PC-9 (cell line): ENCODE measurements at regions not wholly inside any gene's neighbourhood (a gene's known extent, or its start where the extent isn't known, plus 50 kb on each side); places are given as distances from the start of the nearest gene placed in this dataset.

Experiments
- BruUV-seq: library from RNA; stranded (reverse); fragments of 400-500 nt; replicated peaks from 2 replicates; lab custom pipeline; 2021; lab: Mats Ljungman, UMichigan
- CTCF ChIA-PET: fragments of 300-600 bp; sonication (Branson Sonifier 250); formaldehyde crosslinking; loops from one replicate; lab custom pipeline; 2022; ENCODE audit warnings: antibody characterized with exemption; lab: Charles Lee
- POLR2A ChIA-PET: fragments of 300-600 bp; sonication (Branson Sonifier 250); formaldehyde crosslinking; loops from one replicate; lab custom pipeline; 2022; ENCODE audit warnings: antibody characterized with exemption; ENCODE audit not compliant: unreplicated experiment; lab: Charles Lee
- DNase-seq, 2 experiments: peaks; one replicate each; pipeline versions ENCODE4 v3.0.0 to v3.0.0-alpha.2; 2015 to 2022; ENCODE audit warnings: mixed read lengths in 1 of 2
- H2AFZ ChIP-seq: fragments of 200-600 bp; sonication (generic); 2 replicates; pipeline ENCODE4 v1.8.1; 2017; ENCODE audit warnings: antibody characterized with exemption
- H3F3A ChIP-seq: fragments of 200-600 bp; sonication (generic); 2 replicates; pipeline ENCODE4 v1.8.1; 2017; ENCODE audit warnings: antibody characterized with exemption, mild to moderate bottlenecking, low read depth; ENCODE audit not compliant: insufficient read depth
- H3K27ac ChIP-seq: fragments of 200-600 bp; sonication (generic); 2 replicates; pipeline ENCODE4 v1.6.1; 2016; ENCODE audit warnings: mixed run types
- H3K27me3 ChIP-seq: fragments of 200-600 bp; sonication (generic); 2 replicates; pipeline ENCODE4 v1.6.1; 2016; ENCODE audit warnings: low read depth, mixed run types; ENCODE audit not compliant: insufficient read depth
- H3K36me3 ChIP-seq: fragments of 200-600 bp; sonication (generic); 2 replicates; pipeline ENCODE4 v1.6.1; 2016; ENCODE audit warnings: low read depth, mixed run types
- H3K4me1 ChIP-seq: fragments of 200-600 bp; sonication (generic); replicated peaks from 2 replicates; pipeline ENCODE4 v1.6.1; 2016; ENCODE audit warnings: mixed run types; ENCODE audit not compliant: insufficient read depth
- H3K4me2 ChIP-seq: fragments of 200-600 bp; sonication (generic); 2 replicates; pipeline ENCODE4 v1.6.1; 2017; ENCODE audit warnings: mixed run types
- H3K4me3 ChIP-seq: fragments of 200-600 bp; sonication (generic); 2 replicates; pipeline ENCODE4 v1.6.1; 2016; ENCODE audit warnings: mixed run types
- H3K79me2 ChIP-seq: fragments of 200-600 bp; sonication (generic); 2 replicates; pipeline ENCODE4 v1.6.1; 2017; ENCODE audit warnings: low read depth, mixed run types
- H3K9me2 ChIP-seq: fragments of 200-600 bp; sonication (generic); 2 replicates; pipeline ENCODE4 v1.8.1; 2017; ENCODE audit warnings: mild to moderate bottlenecking; ENCODE audit not compliant: insufficient read depth
- H3K9me3 ChIP-seq: fragments of 200-600 bp; sonication (generic); 2 replicates; pipeline ENCODE4 v1.8.1; 2016; ENCODE audit warnings: low read depth; ENCODE audit not compliant: insufficient read depth
- H4K20me1 ChIP-seq: fragments of 200-600 bp; sonication (generic); 2 replicates; pipeline ENCODE4 v1.8.1; 2017; ENCODE audit not compliant: insufficient read depth
- CTCF ChIP-seq: fragments of 200-600 bp; sonication (generic); conservative IDR thresholded peaks from 2 replicates; pipeline ENCODE4 v1.6.1; 2017; ENCODE audit warnings: mixed run types, antibody characterized with exemption, mild to moderate bottlenecking, moderate library complexity
- EZH2 ChIP-seq: fragments of 200-600 bp; sonication (generic); IDR thresholded peaks from 2 replicates; pipeline ENCODE4 v1.8.0; 2017; ENCODE audit warnings: antibody characterized with exemption, low read depth
- intact Hi-C: fragments of 100-400 bp; cut with micrococcal nuclease; formaldehyde crosslinking; loops from one replicate; pipeline ENCODE4 v1.10.0; 2022; ENCODE audit not compliant: unreplicated experiment

GRCh38 chr1:163747261-163747660 lies 425.5 kb downstream of the NUF2 start:
- Histone ChIP-seq H3K4me2 (no peak overlapping the region), H2AFZ (no peak overlapping the region), H3K27me3 (no peaks in the 10 kb centered on the region), H3K9me3 (no peaks in the 10 kb centered on the region), H3K36me3 (no peaks in the 10 kb centered on the region), H4K20me1 (no peaks in the 10 kb centered on the region), H3K4me3 (no peak overlapping the region), H3F3A (no peaks in the 10 kb centered on the region), H3K4me1 (no peaks in the 10 kb centered on the region), H3K27ac (no peak overlapping the region), H3K9me2 (no peaks in the 10 kb centered on the region), H3K79me2 (no peaks in the 10 kb centered on the region)
- intact Hi-C loops = no loop called here
- DNase-seq = no peak
- ChIA-PET CTCF (no interaction called here), POLR2A (no interaction called here)
- no peak for TF ChIP-seq CTCF
- TF ChIP-seq EZH2 = no peak
- no TSS peak for BruUV-seq

GRCh38 chr1:163747855-163748254 lies 426.1 kb downstream of the NUF2 start:
- intact Hi-C loops = no loop called here
- Histone ChIP-seq H3K79me2 (no peaks in the 10 kb centered on the region), H3F3A (no peaks in the 10 kb centered on the region), H2AFZ (no peak overlapping the region), H3K9me2 (no peaks in the 10 kb centered on the region), H3K27ac (no peak overlapping the region), H3K9me3 (no peaks in the 10 kb centered on the region), H3K27me3 (no peaks in the 10 kb centered on the region), H4K20me1 (no peaks in the 10 kb centered on the region), H3K4me2 (no peak overlapping the region), H3K4me1 (no peaks in the 10 kb centered on the region), H3K4me3 (no peak overlapping the region), H3K36me3 (no peaks in the 10 kb centered on the region)
- no TSS peak for BruUV-seq
- CTCF ChIA-PET = no interaction called here
- DNase-seq = no peak
- TF ChIP-seq CTCF = no peak
- no peak for TF ChIP-seq EZH2
- POLR2A ChIA-PET = no interaction called here

- Histone ChIP-seq H3K9me3 (no peaks in the 10 kb centered on the region), H3K27ac (no peak overlapping the region), H3K79me2 (no peaks in the 10 kb centered on the region), H4K20me1 (no peaks in the 10 kb centered on the region), H3K9me2 (no peaks in the 10 kb centered on the region), H3K4me1 (no peaks in the 10 kb centered on the region), H3K36me3 (no peaks in the 10 kb centered on the region), H3F3A (no peaks in the 10 kb centered on the region), H2AFZ (no peak overlapping the region), H3K27me3 (no peaks in the 10 kb centered on the region), H3K4me3 (no peak overlapping the region), H3K4me2 (no peak overlapping the region)
- intact Hi-C loops = no loop called here
- TF ChIP-seq CTCF (no peak), EZH2 (no peak)
- BruUV-seq = no TSS peak
- ChIA-PET POLR2A (no interaction called here), CTCF (no interaction called here)
- no peak for DNase-seq
Measured at GRCh38 chr1:163758977-163759670, 437.4 kb downstream of the NUF2 start.
